ENCODE measurements at regions not wholly inside any gene's neighbourhood (a gene's known extent, or its start where the extent isn't known, plus 50 kb on each side); places are given as distances from the start of the nearest gene placed in this dataset.

GRCh38 chr19:30888937-30889336 is 460.3 kb downstream of the TSHZ3 start:
- TF ChIP-seq E2F6 (IDR thresholded peaks at IDR 0.05; ENCODE audit: borderline replicate concordance, low read depth) (no peak), POLR2A (IDR thresholded peaks at IDR 0.05; ENCODE audit: low read length) (no peak), RARB (CRISPR knock-in tag; IDR thresholded peaks at IDR 0.05) (no peak), CTCF (IDR thresholded peaks at IDR 0.05) (no peak), RCOR1 (IDR thresholded peaks at IDR 0.05; ENCODE audit: low read depth, low read length) (no peak)
- TF ChIP-seq, protein P1, sequence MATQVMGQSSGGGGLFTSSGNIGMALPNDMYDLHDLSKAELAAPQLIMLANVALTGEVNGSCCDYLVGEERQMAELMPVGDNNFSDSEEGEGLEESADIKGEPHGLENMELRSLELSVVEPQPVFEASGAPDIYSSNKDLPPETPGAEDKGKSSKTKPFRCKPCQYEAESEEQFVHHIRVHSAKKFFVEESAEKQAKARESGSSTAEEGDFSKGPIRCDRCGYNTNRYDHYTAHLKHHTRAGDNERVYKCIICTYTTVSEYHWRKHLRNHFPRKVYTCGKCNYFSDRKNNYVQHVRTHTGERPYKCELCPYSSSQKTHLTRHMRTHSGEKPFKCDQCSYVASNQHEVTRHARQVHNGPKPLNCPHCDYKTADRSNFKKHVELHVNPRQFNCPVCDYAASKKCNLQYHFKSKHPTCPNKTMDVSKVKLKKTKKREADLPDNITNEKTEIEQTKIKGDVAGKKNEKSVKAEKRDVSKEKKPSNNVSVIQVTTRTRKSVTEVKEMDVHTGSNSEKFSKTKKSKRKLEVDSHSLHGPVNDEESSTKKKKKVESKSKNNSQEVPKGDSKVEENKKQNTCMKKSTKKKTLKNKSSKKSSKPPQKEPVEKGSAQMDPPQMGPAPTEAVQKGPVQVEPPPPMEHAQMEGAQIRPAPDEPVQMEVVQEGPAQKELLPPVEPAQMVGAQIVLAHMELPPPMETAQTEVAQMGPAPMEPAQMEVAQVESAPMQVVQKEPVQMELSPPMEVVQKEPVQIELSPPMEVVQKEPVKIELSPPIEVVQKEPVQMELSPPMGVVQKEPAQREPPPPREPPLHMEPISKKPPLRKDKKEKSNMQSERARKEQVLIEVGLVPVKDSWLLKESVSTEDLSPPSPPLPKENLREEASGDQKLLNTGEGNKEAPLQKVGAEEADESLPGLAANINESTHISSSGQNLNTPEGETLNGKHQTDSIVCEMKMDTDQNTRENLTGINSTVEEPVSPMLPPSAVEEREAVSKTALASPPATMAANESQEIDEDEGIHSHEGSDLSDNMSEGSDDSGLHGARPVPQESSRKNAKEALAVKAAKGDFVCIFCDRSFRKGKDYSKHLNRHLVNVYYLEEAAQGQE (IDR thresholded peaks at IDR 0.05), result no peak
